GM18517 (cell line): ENCODE measurements at regions not wholly inside any gene's neighbourhood (a gene's known extent, or its start where the extent isn't known, plus 50 kb on each side); places are given as distances from the start of the nearest gene placed in this dataset.
"Not testable (repeated sequence)": the region's sequence is repeated elsewhere in the genome, so short reads cannot be mapped to it uniquely, and the experiment has no call there.

Source experiments
- ATAC-seq: cut with Tn5 transposase; IDR thresholded peaks from one replicate; pipeline ENCODE4 v1.9.1; 2021; ENCODE audit warnings: mild to moderate bottlenecking, moderate library complexity; ENCODE audit not compliant: unreplicated experiment

DNA sequence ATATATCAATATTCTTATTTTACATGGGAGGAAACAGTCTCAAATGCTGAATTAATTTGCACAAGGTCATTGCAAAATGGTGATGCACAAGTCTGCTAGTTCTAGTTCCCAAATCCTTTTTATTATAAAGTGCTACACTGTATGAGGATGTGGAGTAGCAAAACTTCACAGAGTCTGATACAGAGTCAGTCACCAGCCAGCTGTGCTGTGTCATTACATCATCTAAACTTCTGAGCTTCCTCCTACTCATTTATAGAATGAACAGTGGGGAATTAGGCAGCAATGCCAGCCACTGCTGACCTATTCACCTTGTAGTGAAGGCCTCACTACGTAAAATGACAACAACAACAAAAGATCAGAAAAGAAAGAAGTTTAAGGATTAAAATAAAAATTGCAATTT, 357.8 kb downstream of the TMEM167A start:
- ATAC-seq = peak; percentile 75

DNA sequence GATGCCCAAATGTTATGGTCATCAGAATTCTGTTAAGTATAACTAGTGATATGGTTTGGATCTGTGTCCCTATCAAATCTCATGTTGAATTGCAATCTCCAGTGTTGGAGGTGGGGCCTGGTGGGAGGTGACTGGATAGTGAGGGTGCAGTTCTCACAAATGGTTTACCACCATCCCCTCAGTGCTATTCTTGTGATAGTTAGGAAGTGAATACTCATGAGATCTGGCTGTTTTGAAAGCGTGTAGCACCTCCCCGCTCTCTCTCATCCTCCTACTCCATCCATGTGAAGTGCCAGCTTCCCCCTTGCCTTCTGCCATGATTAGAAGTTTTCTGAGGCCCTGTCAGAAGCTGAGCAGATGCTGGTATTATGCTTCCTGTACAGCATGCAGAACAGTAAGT, 359.5 kb downstream of the TMEM167A start:
- no peak for ATAC-seq

DNA sequence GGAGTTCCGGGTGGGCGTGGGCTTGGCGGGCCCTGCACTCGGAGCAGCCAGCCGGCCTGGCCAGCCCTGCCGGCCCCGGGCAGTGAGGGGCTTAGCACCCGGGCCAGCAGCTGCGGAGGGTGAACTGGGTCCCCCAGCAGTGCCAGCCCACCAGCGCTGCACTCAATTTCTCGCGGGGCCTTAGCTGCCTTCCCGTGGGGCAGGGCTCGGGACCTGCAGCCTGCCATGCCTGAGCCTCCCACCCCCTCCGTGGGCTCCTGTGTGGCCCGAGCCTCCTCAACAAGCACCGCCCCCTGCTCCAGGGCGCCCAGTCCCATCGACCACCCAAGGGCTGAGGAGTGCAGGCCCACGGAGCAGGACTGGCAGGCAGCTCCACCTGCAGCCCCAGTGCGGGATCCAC, 362.5 kb downstream of the TMEM167A start:
- ATAC-seq = not testable (repeated sequence)

DNA sequence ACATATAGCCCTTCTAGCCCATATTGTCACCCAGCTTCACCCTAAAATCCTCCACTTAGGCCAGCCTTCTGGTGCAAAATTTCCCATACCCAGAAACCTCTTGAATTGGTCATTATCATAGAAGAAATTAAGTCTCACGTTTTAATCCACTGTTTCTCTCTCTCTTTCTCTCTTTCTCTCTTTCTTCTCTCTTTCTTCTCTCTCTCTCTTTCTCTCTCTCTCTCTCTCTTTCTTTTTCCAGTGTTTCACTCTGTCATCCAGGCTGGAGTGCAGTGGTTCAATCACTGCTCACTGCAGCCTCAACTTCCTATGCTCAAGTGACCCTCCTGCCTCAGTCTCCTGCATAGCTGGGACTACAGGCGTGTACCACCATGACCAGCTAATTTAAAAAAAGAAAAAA, 363.4 kb downstream of the TMEM167A start:
- ATAC-seq = no peak

DNA sequence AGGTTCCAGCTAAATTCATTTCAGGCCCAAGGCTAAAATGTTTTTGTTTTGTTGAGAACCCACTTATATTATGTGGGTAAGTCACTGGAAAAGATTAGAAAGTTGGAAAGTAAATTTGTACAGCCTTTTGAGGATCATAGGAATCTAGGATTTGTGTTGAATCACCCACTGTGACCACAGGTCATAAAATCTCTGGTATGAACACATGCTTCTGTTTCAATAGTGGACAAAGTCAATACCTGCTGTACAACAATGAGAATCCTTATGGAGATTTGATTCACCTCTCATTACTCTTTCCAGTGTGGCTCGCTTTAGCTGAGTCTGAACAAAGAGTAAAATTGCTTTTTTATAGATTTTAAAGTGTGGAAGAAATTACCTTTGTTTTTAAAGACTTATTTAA, 369.5 kb downstream of the TMEM167A start:
- ATAC-seq = no peak

- ATAC-seq = no peak
Measured at GRCh38 chr5:82704381-82704780, 372.8 kb downstream of the TMEM167A start.

GRCh38 chr5:82702046-82702445, 375.1 kb downstream of the TMEM167A start:
- ATAC-seq = no peak

GRCh38 chr5:82699737-82700136, 377.5 kb downstream of the TMEM167A start:
- ATAC-seq = no peak

- no peak for ATAC-seq
Measured at GRCh38 chr5:82698026-82698425, 379.2 kb downstream of the TMEM167A start.

- no peak for ATAC-seq
Measured at GRCh38 chr5:82694711-82695285, 382.4 kb downstream of the TMEM167A start.

DNA sequence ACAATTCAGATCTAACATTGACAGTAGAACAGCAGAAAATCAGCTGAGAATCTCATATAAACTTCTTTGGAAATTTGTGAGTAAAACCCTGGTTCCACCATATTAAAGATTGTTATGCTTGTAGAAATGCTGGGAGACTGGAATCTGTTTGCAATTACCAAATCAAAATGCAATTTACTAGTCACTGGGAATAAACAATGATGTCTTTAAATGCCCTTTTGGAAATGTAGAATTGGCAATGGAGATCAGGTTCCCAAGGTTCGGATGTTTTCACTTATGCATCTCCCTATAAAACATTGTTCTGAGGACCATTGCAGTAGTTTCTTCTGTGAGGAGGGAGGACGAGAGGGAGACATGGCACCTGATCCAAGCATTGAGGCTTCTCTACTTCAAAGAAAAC, 384.4 kb downstream of the TMEM167A start:
- no peak for ATAC-seq

GRCh38 chr5:82684659-82685058, 392.5 kb downstream of the TMEM167A start:
- no peak for ATAC-seq

DNA sequence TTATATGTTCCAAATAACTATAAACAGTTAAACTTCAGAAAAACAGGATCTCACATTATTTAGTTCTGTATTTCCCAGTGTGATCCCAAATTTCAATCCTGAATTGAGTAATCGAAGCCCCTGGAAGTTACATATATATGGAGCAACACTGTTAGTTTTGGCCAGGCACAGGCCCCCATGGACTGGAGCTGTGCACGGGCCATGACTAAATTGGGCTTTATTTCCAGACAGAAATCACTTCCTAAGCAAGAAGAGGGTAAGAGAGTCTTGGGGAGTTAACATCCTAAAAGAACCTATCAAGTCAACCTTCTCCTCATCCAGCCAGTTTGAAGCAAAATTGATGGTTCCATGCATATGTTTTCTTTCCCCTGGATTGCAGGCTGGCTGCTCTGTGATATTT, 393.0 kb downstream of the TMEM167A start:
- ATAC-seq = no peak

DNA sequence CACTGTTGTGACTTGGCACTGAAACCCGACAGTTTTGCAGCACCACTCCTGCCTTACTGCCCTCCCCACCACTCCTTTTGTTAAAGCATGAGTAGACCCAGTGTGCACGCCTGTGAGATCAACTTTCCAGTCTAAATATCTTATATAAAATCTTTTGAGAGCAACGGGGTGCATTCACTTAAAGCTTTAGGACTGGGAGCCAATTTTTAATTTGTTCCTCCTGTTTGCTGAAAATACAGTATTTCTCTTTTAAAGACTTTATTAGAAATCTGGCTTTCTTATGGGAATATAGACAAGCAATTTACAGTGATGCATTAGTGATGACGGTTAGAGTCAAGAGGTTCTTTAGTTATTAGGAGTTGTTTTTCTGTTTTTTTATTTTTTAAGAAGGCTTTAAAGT, 397.5 kb downstream of the TMEM167A start:
- no peak for ATAC-seq

DNA sequence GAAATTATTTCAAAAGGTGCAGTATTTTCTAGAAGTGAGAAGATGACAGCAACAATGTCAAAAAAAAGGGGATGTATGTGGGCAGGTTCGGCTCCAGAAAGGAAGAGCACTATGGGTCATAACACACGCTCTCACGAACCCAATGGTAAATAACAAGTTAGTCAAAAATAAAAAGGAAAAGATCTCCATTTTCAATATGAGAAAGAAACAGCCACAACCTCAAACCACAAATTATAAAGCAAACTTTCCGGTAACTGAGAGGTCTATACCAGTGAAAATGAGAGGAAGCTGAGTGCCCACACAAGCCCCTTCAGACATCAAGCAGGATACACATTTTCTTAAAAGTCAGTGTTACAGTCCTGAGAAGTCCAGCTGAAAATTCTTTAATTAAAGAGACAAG, 398.5 kb upstream of the RPS23 start:
- ATAC-seq = peak; percentile 79

DNA sequence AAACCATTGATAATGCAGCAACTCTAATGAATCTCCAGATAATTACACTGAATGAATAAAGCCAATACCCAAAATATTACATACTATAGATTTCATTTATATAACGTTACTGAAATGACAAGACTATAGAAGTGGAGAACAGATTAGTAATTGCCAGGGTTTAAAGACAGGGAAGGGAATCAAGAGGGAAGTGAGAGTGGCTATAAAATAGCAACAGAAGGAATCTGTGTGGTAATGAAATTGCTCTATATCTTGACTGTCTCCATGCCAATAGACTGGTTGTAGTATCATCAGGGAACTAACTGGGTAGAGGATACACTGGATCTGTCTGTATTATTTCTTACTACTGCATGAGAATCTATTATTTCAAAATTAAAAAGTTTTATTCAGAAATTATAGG, 396.5 kb upstream of the RPS23 start:
- ATAC-seq = no peak

DNA sequence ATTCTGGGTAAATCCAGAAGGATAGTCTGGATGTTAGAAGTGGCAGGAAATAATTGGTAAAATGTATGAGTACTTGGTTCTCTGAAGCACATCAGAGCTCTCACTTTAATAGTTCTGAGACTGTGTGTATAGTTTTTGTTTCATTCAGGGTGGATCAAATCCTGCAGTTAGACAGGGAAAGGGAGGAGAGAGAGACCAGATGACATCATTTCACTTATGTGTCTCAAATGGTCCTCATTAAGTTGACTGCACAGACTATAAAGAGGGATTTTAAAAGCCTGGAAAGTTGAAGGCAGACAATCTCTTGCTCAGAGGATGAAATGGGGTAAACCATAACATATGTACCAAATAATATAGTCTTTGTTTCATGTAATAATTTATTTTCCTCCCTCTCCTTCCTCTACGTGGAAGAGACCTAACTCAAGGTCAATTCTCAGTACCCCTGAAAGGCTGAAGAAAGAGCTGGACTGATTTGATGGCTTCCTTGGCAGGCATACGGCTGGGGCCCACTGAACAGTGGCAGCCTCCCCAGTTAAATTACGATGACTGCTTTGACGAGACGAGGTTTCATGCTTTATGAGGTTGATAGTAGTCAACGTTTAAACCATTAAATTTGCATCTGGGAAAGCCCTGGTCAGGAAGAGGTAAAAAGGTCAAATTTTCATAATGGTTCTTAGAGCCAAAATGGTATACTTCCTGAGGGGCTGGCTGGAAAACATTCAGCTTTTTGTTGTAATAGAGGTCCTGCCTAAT, 395.1 kb upstream of the RPS23 start:
- no peak for ATAC-seq

DNA sequence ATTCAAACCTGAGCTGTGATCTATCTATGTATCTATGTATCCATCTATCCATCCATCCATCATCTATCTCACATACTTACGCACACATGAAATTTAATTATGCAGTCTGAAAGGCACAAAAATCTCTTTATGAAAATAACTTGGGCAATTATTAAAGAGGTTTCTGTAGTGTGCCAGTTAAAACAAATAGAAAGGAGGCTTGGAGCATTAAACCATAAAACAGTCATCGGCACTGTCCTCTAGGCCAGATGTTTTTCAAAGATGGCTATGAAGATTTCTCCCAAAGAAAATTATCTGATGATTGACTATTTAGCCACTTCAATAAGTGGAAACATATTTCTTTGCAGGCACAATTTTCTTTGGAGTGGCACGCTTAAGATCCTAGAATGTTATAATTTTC, 392.5 kb upstream of the RPS23 start:
- no peak for ATAC-seq

DNA sequence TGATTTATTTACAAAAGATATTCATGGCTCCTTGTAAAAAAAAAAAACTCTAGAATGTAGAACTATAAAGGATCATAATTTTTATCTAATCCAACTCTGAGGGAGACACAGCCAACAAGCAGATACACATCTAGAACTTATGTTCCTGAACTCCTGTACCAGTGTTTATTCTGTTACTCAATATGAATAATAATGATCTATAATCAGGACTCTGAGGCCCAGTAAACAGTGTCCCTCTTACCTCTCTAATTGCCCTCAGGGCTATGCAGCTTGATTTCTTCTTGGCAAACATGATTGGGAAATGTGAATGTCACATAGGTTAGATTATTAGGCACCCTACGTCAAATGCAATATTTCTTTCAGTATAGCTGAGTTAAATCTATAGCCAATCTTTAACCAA, 391.6 kb upstream of the RPS23 start:
- no peak for ATAC-seq

DNA sequence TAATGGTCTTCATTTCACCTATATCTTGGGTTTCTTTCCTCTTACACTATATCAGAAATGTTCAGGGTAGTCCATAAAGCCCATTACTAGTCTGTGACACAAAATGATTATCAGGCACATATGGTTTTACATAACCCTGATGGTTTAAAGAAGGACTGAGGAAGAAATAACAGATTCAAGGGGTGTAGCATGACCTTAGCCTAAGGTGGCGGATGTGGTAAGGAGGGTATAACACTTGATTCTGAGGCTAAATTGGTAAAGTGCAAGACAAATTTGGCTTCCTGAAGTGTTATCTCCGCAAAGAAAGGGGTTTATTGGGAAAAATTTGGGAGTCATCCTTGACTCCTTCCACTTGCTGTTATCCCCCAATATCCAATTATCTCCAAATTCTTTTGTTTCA, 388.2 kb upstream of the RPS23 start:
- no peak for ATAC-seq

- no peak for ATAC-seq
Measured at GRCh38 chr5:82664732-82665131, 386.6 kb upstream of the RPS23 start.

- ATAC-seq = no peak
Measured at GRCh38 chr5:82663225-82663624, 385.1 kb upstream of the RPS23 start.

GRCh38 chr5:82662340-82662739, 384.2 kb upstream of the RPS23 start:
- no peak for ATAC-seq
